GM18517 (cell line): ENCODE measurements at regions not wholly inside any gene's neighbourhood (a gene's known extent, or its start where the extent isn't known, plus 50 kb on each side); places are given as distances from the start of the nearest gene placed in this dataset.

ENCODE experiments used
- ATAC-seq: cut with Tn5 transposase; IDR thresholded peaks from one replicate; pipeline ENCODE4 v1.9.1; 2021; ENCODE audit warnings: mild to moderate bottlenecking, moderate library complexity; ENCODE audit not compliant: unreplicated experiment

GRCh38 chr9:107546859-107547258 lies 57.3 kb upstream of the KLF4 start:
- no peak for ATAC-seq

GRCh38 chr9:107545036-107545435 lies 55.5 kb upstream of the KLF4 start:
- no peak for ATAC-seq

GRCh38 chr9:107542411-107543157 lies 53.0 kb upstream of the KLF4 start:
- ATAC-seq: no peak

GRCh38 chr9:107541523-107541922 lies 52.0 kb upstream of the KLF4 start:
- no peak for ATAC-seq

- no peak for ATAC-seq
Observed at GRCh38 chr9:107540164-107540561, 50.6 kb upstream of the KLF4 start.

GRCh38 chr9:107539427-107540163 lies 50.0 kb upstream of the KLF4 start:
- no peak for ATAC-seq
